Activated CD8-positive, alpha-beta T cell treated with anti-CD3 and anti-CD28 coated beads for 36 hours (primary cell): ENCODE measurements at regions not wholly inside any gene's neighbourhood (a gene's known extent, or its start where the extent isn't known, plus 50 kb on each side); places are given as distances from the start of the nearest gene placed in this dataset.

Experiments used
- ATAC-seq: fragments of 200-7000 bp; cut with Tn5 transposase; one replicate; pipeline ENCODE4 v1.10.0; 2021; ENCODE audit warnings: mild to moderate bottlenecking, moderate library complexity
- CTCF ChIA-PET: fragments of 350-600 bp; sonication (Branson Sonifier 250); formaldehyde crosslinking; loops from one replicate; lab custom pipeline; 2021; ENCODE audit warnings: antibody characterized with exemption; lab: Charles Lee
- POLR2A ChIA-PET: fragments of 350-600 bp; sonication (Branson Sonifier 250); formaldehyde crosslinking; loops from one replicate; lab custom pipeline; 2021; ENCODE audit warnings: antibody characterized with exemption; lab: Charles Lee
- DNase-seq: peaks from one replicate; pipeline ENCODE4 v3.0.0-alpha.2; 2020
- H3K27ac Mint-ChIP-seq: one replicate; pipeline ENCODE4 v1.8.0; 2021; ENCODE audit warnings: mild to moderate bottlenecking, mixed read lengths
- H3K27me3 Mint-ChIP-seq: one replicate; pipeline ENCODE4 v1.8.0; 2021; ENCODE audit warnings: mixed read lengths
- H3K36me3 Mint-ChIP-seq: one replicate; pipeline ENCODE4 v1.8.0; 2021; ENCODE audit warnings: low read depth, mixed read lengths
- H3K4me1 Mint-ChIP-seq: one replicate; pipeline ENCODE4 v1.8.0; 2021; ENCODE audit warnings: low read depth, mixed read lengths
- H3K4me3 Mint-ChIP-seq: one replicate; pipeline ENCODE4 v1.8.0; 2021; ENCODE audit warnings: mild to moderate bottlenecking, moderate library complexity, mixed read lengths
- H3K9me3 Mint-ChIP-seq: one replicate; pipeline ENCODE4 v1.8.0; 2021; ENCODE audit warnings: mixed read lengths
- CTCF ChIP-seq: fragments of 200-600 bp; IDR thresholded peaks from one replicate; pipeline ENCODE4 v1.8.0; 2022; ENCODE audit warnings: antibody characterized with exemption, mild to moderate bottlenecking
- intact Hi-C: fragments of 100-400 bp; cut with micrococcal nuclease; formaldehyde crosslinking; loops from one replicate; pipeline ENCODE4 v1.10.0; 2022

DNA sequence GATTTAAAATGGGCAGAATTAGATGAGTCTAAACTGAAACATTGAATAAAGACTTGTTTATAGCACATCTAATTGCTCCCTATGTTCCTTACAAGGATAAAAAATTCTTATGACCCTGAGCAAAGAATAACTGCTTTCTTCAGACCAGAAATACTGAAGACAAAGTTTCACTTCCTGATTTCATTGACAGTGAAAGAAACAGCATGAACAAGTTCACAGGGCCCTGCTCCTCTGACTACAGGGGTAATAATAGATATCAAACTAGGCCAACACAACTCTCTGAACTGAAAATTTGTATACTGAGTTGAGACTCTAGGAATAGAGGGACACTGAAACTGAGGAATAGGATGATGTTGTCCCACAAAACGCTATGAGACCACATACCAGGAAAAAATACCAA lies 1383.3 kb upstream of the CDH2 start:
- DNase-seq (no peak), ATAC-seq (no peak)
- intact Hi-C loops, result no loop called here
- Mint-ChIP-seq H3K4me1 (no peaks in the 10 kb centered on the region), H3K4me3 (no peak overlapping the region), H3K27ac (no peak overlapping the region), H3K36me3 (no peaks in the 10 kb centered on the region), H3K27me3 (no peaks in the 10 kb centered on the region), H3K9me3 (peaks cover 8% of the 10 kb centered on the region)
- ChIA-PET POLR2A (no interaction called here), CTCF (no interaction called here)
- no peak for TF ChIP-seq CTCF

DNA sequence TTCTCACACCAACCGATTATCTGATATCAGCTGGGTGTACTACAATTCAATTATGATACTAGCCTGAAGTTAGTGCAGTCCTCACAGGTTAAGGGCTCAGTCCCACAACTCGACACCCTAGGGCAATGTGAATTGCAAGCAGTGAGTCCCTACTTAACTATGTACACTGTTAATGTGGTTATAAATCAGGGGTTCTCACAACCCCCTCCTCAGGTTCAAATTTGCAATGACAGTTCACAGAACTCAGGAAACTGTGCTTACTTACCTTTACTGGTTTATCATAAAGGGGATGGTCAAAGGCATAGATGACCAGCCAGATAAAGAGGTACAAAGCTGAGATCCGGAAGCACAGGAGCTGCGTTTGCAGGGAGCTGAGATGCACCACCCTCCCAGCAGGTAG lies 1379.1 kb upstream of the CDH2 start:
- intact Hi-C loops, result no loop called here
- Mint-ChIP-seq H3K4me1 (no peaks in the 10 kb centered on the region), H3K4me3 (no peak overlapping the region), H3K27ac (no peak overlapping the region), H3K27me3 (no peaks in the 10 kb centered on the region), H3K9me3 (peaks cover 11% of the 10 kb centered on the region), H3K36me3 (no peaks in the 10 kb centered on the region)
- ATAC-seq, result no peak
- ChIA-PET CTCF (no interaction called here), POLR2A (no interaction called here)
- TF ChIP-seq CTCF, result no peak
- no peak for DNase-seq

DNA sequence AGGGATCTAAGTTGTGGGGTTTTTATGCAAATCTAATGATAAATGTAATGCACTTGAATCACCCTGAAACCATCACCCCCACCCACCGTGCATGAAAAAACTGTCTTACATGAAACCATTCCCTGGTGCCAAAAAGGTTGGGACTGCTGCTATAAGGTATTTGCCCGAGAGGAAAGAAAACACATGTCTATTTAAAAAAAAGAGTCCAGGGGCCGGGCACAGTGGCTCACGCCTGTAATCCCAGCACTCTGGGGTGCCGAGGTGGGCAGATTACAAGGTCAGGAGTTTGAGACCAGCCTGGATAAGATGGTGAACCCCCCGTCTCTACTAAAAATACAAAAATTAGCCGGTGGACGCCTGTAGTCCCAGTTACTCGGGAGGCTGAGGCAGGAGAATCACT lies 1372.8 kb upstream of the CDH2 start:
- POLR2A ChIA-PET, result no interaction called here
- Mint-ChIP-seq H3K4me1 (no peaks in the 10 kb centered on the region), H3K27me3 (no peaks in the 10 kb centered on the region), H3K9me3 (peaks cover 13% of the 10 kb centered on the region), H3K4me3 (no peak overlapping the region), H3K27ac (no peak overlapping the region), H3K36me3 (no peaks in the 10 kb centered on the region)
- intact Hi-C loops, result no loop called here
- ATAC-seq (no peak), DNase-seq (no peak)
- CTCF ChIA-PET, result no interaction called here
- no peak for TF ChIP-seq CTCF

GRCh38 chr18:29547626-29548025 lies 1370.7 kb upstream of the CDH2 start:
- no peak overlapping the region for H3K27ac Mint-ChIP-seq
- H3K4me3 Mint-ChIP-seq, result no peak overlapping the region
- ATAC-seq (no peak), DNase-seq (no peak)
- TF ChIP-seq CTCF, result no peak
- no peaks in the 10 kb centered on the region for H3K4me1 Mint-ChIP-seq
- intact Hi-C loops, result no loop called here
- CTCF ChIA-PET, result no interaction called here
- peaks cover 10% of the 10 kb centered on the region for H3K9me3 Mint-ChIP-seq
- H3K27me3 Mint-ChIP-seq, result no peaks in the 10 kb centered on the region
- no peaks in the 10 kb centered on the region for H3K36me3 Mint-ChIP-seq
- POLR2A ChIA-PET, result no interaction called here

GRCh38 chr18:29540548-29540947 lies 1363.6 kb upstream of the CDH2 start:
- H3K27ac Mint-ChIP-seq, result no peak overlapping the region
- ATAC-seq (no peak), DNase-seq (no peak)
- H3K4me1 Mint-ChIP-seq, result no peaks in the 10 kb centered on the region
- POLR2A ChIA-PET, result no interaction called here
- no peaks in the 10 kb centered on the region for H3K27me3 Mint-ChIP-seq
- intact Hi-C loops, result no loop called here
- CTCF ChIA-PET, result no interaction called here
- H3K36me3 Mint-ChIP-seq, result no peaks in the 10 kb centered on the region
- TF ChIP-seq CTCF, result no peak
- no peak overlapping the region for H3K4me3 Mint-ChIP-seq
- peaks cover 17% of the 10 kb centered on the region for H3K9me3 Mint-ChIP-seq
